ENCODE measurements at regions not wholly inside any gene's neighbourhood (a gene's known extent, or its start where the extent isn't known, plus 50 kb on each side); places are given as distances from the start of the nearest gene placed in this dataset.

DNA sequence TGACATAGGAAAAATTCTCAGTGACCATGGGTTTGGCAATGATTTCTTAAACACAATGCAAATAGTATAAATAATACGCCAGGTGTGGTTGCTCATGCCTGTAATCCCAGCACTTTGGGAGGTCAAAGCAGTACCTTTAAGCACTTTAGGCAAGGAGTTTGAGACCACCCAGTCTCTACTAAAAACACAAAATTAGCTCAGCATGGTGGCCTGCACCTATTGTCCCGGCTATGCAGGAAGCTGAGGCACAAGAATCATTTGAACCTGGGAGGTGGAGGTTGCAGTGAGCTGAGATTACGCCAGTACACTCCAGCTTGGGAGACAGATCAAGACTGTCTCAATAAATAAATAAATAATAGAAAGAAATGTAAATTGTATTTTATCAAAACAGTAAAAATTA lies 356.5 kb upstream of the SLITRK6 start:
- TF ChIP-seq EGR1 (IDR thresholded peaks at IDR 0.05; ENCODE audit: low read depth in 2 of 2) (no peak), FOXA1 (IDR thresholded peaks at IDR 0.05) (no peak), FOXA2 (IDR thresholded peaks at IDR 0.05) (no peak), RXRA (IDR thresholded peaks at IDR 0.05) (no peak), GABPA (IDR thresholded peaks at IDR 0.05 in 1 of 2, conservative IDR thresholded peaks at IDR 0.05 in 1 of 2) (no peak), SP1 (IDR thresholded peaks at IDR 0.05) (no peak), HNF4G (IDR thresholded peaks at IDR 0.05) (no peak), RAD21 (IDR thresholded peaks at IDR 0.05) (no peak), YY1 (IDR thresholded peaks at IDR 0.05) (no peak), HNF4A (conservative IDR thresholded peaks at IDR 0.05) (no peak), NR2F2 (IDR thresholded peaks at IDR 0.05) (no peak), TAF1 (conservative IDR thresholded peaks at IDR 0.05) (no peak), JUND (IDR thresholded peaks at IDR 0.05) (no peak)
- TF ChIP-seq, protein P1, sequence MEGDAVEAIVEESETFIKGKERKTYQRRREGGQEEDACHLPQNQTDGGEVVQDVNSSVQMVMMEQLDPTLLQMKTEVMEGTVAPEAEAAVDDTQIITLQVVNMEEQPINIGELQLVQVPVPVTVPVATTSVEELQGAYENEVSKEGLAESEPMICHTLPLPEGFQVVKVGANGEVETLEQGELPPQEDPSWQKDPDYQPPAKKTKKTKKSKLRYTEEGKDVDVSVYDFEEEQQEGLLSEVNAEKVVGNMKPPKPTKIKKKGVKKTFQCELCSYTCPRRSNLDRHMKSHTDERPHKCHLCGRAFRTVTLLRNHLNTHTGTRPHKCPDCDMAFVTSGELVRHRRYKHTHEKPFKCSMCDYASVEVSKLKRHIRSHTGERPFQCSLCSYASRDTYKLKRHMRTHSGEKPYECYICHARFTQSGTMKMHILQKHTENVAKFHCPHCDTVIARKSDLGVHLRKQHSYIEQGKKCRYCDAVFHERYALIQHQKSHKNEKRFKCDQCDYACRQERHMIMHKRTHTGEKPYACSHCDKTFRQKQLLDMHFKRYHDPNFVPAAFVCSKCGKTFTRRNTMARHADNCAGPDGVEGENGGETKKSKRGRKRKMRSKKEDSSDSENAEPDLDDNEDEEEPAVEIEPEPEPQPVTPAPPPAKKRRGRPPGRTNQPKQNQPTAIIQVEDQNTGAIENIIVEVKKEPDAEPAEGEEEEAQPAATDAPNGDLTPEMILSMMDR (IDR thresholded peaks at IDR 0.05; ENCODE audit: low read depth, low read length, missing input control) = no peak
- TF ChIP-seq, protein P2, sequence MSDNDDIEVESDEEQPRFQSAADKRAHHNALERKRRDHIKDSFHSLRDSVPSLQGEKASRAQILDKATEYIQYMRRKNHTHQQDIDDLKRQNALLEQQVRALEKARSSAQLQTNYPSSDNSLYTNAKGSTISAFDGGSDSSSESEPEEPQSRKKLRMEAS (IDR thresholded peaks at IDR 0.05) = no peak
- TF ChIP-seq, protein P3, sequence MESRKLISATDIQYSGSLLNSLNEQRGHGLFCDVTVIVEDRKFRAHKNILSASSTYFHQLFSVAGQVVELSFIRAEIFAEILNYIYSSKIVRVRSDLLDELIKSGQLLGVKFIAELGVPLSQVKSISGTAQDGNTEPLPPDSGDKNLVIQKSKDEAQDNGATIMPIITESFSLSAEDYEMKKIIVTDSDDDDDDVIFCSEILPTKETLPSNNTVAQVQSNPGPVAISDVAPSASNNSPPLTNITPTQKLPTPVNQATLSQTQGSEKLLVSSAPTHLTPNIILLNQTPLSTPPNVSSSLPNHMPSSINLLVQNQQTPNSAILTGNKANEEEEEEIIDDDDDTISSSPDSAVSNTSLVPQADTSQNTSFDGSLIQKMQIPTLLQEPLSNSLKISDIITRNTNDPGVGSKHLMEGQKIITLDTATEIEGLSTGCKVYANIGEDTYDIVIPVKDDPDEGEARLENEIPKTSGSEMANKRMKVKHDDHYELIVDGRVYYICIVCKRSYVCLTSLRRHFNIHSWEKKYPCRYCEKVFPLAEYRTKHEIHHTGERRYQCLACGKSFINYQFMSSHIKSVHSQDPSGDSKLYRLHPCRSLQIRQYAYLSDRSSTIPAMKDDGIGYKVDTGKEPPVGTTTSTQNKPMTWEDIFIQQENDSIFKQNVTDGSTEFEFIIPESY (IDR thresholded peaks at IDR 0.05) = no peak
- TF ChIP-seq, protein P4, sequence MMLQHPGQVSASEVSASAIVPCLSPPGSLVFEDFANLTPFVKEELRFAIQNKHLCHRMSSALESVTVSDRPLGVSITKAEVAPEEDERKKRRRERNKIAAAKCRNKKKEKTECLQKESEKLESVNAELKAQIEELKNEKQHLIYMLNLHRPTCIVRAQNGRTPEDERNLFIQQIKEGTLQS (IDR thresholded peaks at IDR 0.05) = no peak
- TF ChIP-seq, protein P5, sequence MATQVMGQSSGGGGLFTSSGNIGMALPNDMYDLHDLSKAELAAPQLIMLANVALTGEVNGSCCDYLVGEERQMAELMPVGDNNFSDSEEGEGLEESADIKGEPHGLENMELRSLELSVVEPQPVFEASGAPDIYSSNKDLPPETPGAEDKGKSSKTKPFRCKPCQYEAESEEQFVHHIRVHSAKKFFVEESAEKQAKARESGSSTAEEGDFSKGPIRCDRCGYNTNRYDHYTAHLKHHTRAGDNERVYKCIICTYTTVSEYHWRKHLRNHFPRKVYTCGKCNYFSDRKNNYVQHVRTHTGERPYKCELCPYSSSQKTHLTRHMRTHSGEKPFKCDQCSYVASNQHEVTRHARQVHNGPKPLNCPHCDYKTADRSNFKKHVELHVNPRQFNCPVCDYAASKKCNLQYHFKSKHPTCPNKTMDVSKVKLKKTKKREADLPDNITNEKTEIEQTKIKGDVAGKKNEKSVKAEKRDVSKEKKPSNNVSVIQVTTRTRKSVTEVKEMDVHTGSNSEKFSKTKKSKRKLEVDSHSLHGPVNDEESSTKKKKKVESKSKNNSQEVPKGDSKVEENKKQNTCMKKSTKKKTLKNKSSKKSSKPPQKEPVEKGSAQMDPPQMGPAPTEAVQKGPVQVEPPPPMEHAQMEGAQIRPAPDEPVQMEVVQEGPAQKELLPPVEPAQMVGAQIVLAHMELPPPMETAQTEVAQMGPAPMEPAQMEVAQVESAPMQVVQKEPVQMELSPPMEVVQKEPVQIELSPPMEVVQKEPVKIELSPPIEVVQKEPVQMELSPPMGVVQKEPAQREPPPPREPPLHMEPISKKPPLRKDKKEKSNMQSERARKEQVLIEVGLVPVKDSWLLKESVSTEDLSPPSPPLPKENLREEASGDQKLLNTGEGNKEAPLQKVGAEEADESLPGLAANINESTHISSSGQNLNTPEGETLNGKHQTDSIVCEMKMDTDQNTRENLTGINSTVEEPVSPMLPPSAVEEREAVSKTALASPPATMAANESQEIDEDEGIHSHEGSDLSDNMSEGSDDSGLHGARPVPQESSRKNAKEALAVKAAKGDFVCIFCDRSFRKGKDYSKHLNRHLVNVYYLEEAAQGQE (IDR thresholded peaks at IDR 0.05) = no peak
- Histone ChIP-seq H3K27ac (ENCODE audit: low read depth in 1 of 2, low read length in 2 of 2) (no peak overlapping the region), H3K27me3 (ENCODE audit: control insufficient read depth in 4 of 4, insufficient read depth in 4 of 4, low read length in 3 of 4) (no peaks in the 10 kb centered on the region), H3K36me3 (ENCODE audit: control insufficient read depth in 4 of 4, insufficient read depth in 3 of 4, low read depth in 1 of 4, low read length in 3 of 4) (no peaks in the 10 kb centered on the region), H3K4me1 (ENCODE audit: control insufficient read depth in 4 of 4, insufficient read depth in 4 of 4, low read length in 3 of 4) (no peaks in the 10 kb centered on the region), H3K9me3 (ENCODE audit: control insufficient read depth in 4 of 4, low read length in 3 of 4) (no peaks in the 10 kb centered on the region), H3K9ac (ENCODE audit: low read depth in 1 of 2, low read length in 2 of 2) (no peak overlapping the region), H3K4me3 (ENCODE audit: low read depth in 1 of 3, low read length in 3 of 3) (no peak overlapping the region)
- 80% methylated on average over 3 of the region's 3 CpGs for WGBS
- DNase-seq (ENCODE audit: low spot score) = no peak

All from liver (tissue), 8 donors.